ENCODE measurements at regions not wholly inside any gene's neighbourhood (a gene's known extent, or its start where the extent isn't known, plus 50 kb on each side); places are given as distances from the start of the nearest gene placed in this dataset.

DNA sequence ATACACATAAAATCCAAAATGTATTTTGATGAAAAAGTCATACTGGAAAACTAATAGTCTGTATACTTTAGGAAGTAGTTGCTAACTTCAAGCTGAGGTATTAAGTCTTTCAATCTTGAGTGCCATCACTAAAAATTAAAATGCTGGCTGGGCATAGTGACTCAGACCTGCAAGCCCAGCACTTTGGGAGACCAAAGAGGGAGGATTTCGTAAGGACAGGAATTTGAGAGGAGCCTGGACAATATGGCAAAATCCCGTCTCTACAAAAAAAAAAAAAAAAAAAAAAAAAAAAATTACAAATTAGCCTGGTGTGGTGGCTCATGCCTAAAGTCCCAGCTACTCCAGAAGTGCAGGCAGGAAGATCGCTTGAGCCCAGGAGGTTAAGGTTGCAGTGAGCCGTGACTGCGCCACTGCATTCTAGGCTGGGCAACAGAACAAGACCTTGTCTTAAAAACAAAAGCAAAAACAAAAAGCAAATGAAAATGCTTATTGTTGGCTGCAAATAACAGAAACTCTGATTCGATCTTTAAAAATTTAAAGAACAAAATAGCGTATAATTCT lies 1994.2 kb upstream of the PCDH20 start:
- no peak overlapping the region for H3K4me3 ChIP-seq (ENCODE audit: low read length)
- H3K27me3 ChIP-seq (ENCODE audit: control insufficient read depth, low read length), result no peaks in the 10 kb centered on the region
- H3K9me3 ChIP-seq (ENCODE audit: control insufficient read depth, insufficient read depth, low read length), result no peaks in the 10 kb centered on the region
- no peaks in the 10 kb centered on the region for H3K79me2 ChIP-seq (ENCODE audit: control insufficient read depth, low read length)
- no peak overlapping the region for H3K27ac ChIP-seq (ENCODE audit: low read depth, low read length)
- no peak for TF ChIP-seq EZH2phosphoT487 (IDR thresholded peaks at IDR 0.05; ENCODE audit: borderline replicate concordance, low read length)
- TF ChIP-seq, protein P1, sequence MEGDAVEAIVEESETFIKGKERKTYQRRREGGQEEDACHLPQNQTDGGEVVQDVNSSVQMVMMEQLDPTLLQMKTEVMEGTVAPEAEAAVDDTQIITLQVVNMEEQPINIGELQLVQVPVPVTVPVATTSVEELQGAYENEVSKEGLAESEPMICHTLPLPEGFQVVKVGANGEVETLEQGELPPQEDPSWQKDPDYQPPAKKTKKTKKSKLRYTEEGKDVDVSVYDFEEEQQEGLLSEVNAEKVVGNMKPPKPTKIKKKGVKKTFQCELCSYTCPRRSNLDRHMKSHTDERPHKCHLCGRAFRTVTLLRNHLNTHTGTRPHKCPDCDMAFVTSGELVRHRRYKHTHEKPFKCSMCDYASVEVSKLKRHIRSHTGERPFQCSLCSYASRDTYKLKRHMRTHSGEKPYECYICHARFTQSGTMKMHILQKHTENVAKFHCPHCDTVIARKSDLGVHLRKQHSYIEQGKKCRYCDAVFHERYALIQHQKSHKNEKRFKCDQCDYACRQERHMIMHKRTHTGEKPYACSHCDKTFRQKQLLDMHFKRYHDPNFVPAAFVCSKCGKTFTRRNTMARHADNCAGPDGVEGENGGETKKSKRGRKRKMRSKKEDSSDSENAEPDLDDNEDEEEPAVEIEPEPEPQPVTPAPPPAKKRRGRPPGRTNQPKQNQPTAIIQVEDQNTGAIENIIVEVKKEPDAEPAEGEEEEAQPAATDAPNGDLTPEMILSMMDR (IDR thresholded peaks at IDR 0.05; ENCODE audit: low read depth, low read length, poor library complexity, severe bottlenecking), result no peak
- no peaks in the 10 kb centered on the region for H3K4me1 ChIP-seq (ENCODE audit: control insufficient read depth, low read length)
- H4K20me1 ChIP-seq (ENCODE audit: control insufficient read depth, insufficient read depth, low read depth, low read length), result no peaks in the 10 kb centered on the region
- H3K9me2 ChIP-seq (replicated peaks; ENCODE audit: control insufficient read depth, low read length), result no peaks in the 10 kb centered on the region
- no peaks in the 10 kb centered on the region for H3K36me3 ChIP-seq (ENCODE audit: control insufficient read depth, low read length)
- no peak overlapping the region for H3K4me2 ChIP-seq (ENCODE audit: low read length)
- no peaks in the 10 kb centered on the region for H3F3A ChIP-seq (ENCODE audit: control insufficient read depth, insufficient read depth)

DNA sequence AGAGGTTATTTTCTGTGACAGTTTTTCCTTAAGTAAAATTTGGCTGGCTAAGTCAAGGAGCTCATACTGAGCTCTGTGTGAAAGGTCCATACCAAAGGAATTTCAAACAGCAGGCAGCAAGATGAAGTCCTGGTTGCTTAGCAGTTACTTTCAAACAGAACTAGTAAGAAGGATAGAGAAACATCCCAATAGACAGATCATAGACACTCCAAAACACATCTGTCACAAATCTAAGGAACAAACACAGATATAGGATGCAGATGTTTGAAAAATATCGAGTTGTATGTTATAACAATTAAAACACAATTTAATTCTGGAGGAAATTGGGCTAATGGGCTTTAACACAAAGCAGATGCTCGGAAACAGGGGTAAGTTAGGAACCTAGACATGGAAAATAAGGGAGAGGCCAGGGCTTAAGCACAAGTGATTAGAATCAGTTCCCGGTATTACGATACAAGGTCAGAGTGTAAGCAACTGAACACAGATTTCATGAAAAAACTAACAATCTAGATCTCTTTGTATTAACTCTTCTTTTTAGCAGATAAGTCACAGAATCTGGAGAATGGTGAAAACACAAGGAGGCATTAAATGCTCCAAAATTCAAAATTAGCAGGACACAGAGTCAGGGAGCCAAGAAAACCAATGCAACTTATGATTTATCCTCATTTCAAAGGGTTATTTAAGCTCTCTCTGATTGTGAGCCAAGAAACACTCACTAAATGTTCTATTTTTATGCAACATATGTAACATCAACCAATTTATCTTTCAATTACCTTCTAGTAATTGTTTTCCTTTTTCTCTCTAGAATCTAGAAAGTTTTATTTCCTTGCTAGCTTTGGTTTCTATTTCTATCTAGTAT lies 1992.9 kb upstream of the PCDH20 start:
- Histone ChIP-seq H3K4me3 (ENCODE audit: low read length) (no peak overlapping the region), H4K20me1 (ENCODE audit: control insufficient read depth, insufficient read depth, low read depth, low read length) (no peaks in the 10 kb centered on the region), H3K27me3 (ENCODE audit: control insufficient read depth, low read length) (no peaks in the 10 kb centered on the region), H3K4me1 (ENCODE audit: control insufficient read depth, low read length) (no peaks in the 10 kb centered on the region), H3K9me3 (ENCODE audit: control insufficient read depth, insufficient read depth, low read length) (no peaks in the 10 kb centered on the region), H3K9me2 (replicated peaks; ENCODE audit: control insufficient read depth, low read length) (no peaks in the 10 kb centered on the region), H3K79me2 (ENCODE audit: control insufficient read depth, low read length) (no peaks in the 10 kb centered on the region), H3K4me2 (ENCODE audit: low read length) (no peak overlapping the region), H3K27ac (ENCODE audit: low read depth, low read length) (no peak overlapping the region), H3F3A (ENCODE audit: control insufficient read depth, insufficient read depth) (no peaks in the 10 kb centered on the region), H3K36me3 (ENCODE audit: control insufficient read depth, low read length) (no peaks in the 10 kb centered on the region)
- TF ChIP-seq, protein P1 (IDR thresholded peaks at IDR 0.05; ENCODE audit: low read depth, low read length, poor library complexity, severe bottlenecking), result no peak
- no peak for TF ChIP-seq EZH2phosphoT487 (IDR thresholded peaks at IDR 0.05; ENCODE audit: borderline replicate concordance, low read length)

DNA sequence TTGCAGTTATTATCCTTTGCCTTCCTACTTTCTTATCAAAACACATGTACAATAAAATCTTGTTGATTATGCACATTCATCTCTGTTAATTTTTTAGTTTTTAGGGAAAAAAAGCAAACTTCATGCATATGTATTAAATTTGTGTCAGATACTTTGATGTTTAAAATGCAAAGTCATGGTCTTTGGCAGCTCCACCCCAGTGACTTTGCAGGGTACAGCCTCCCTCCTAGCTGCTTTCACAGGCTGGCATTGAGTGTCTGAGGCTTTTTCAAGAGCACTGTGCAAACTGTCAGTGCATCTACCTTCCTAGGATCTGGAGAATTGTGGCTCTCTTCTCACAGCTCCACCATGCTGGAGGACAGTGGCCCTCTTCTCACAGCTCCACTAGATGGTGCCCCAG lies 1988.1 kb upstream of the PCDH20 start:
- TF ChIP-seq EZH2phosphoT487 (IDR thresholded peaks at IDR 0.05; ENCODE audit: borderline replicate concordance, low read length), result no peak
- TF ChIP-seq, protein P1 (IDR thresholded peaks at IDR 0.05; ENCODE audit: low read depth, low read length, poor library complexity, severe bottlenecking), result no peak
- Histone ChIP-seq H3K79me2 (ENCODE audit: control insufficient read depth, low read length) (no peaks in the 10 kb centered on the region), H3F3A (ENCODE audit: control insufficient read depth, insufficient read depth) (no peaks in the 10 kb centered on the region), H3K9me3 (ENCODE audit: control insufficient read depth, insufficient read depth, low read length) (no peaks in the 10 kb centered on the region), H3K9me2 (replicated peaks; ENCODE audit: control insufficient read depth, low read length) (no peaks in the 10 kb centered on the region), H3K27me3 (ENCODE audit: control insufficient read depth, low read length) (no peaks in the 10 kb centered on the region), H3K4me2 (ENCODE audit: low read length) (no peak overlapping the region), H3K4me3 (ENCODE audit: low read length) (no peak overlapping the region), H4K20me1 (ENCODE audit: control insufficient read depth, insufficient read depth, low read depth, low read length) (no peaks in the 10 kb centered on the region), H3K27ac (ENCODE audit: low read depth, low read length) (no peak overlapping the region), H3K4me1 (ENCODE audit: control insufficient read depth, low read length) (no peaks in the 10 kb centered on the region), H3K36me3 (ENCODE audit: control insufficient read depth, low read length) (no peaks in the 10 kb centered on the region)
